CD4-positive, alpha-beta T cell (primary cell): ENCODE measurements at regions not wholly inside any gene's neighbourhood (a gene's known extent, or its start where the extent isn't known, plus 50 kb on each side); places are given as distances from the start of the nearest gene placed in this dataset.

Source experiments
- ATAC-seq: fragments of 200-7000 bp; cut with Tn5 transposase; one replicate; pipeline ENCODE4 v1.10.0; 2022; ENCODE audit warnings: mild to moderate bottlenecking; ENCODE audit not compliant: poor library complexity
- CTCF ChIA-PET: fragments of 350-600 bp; sonication (Branson Sonifier 250); formaldehyde crosslinking; loops from one replicate; lab custom pipeline; 2021; ENCODE audit warnings: antibody characterized with exemption, inconsistent platforms; lab: Charles Lee
- POLR2A ChIA-PET: fragments of 350-600 bp; sonication (Branson Sonifier 250); formaldehyde crosslinking; loops from one replicate; lab custom pipeline; 2021; ENCODE audit warnings: antibody characterized with exemption, inconsistent platforms; lab: Charles Lee
- DNase-seq, 14 experiments: peaks; one replicate each; pipeline ENCODE4 v3.0.0-alpha.2; 2013 to 2020; ENCODE audit warnings: mixed read lengths in 2 of 14
- H3K27ac ChIP-seq, 2 donors: one replicate each; pipeline versions ENCODE4 v1.5.1 to v1.7.0; 2013; ENCODE audit warnings: low read length in 2 of 2, low read depth in 1 of 2, mild to moderate bottlenecking in 1 of 2
- H3K27me3 ChIP-seq, 2 experiments: 1 replicate in 1 of 2; 2 replicates in 1 of 2; pipeline versions ENCODE4 v1.6.1 to v1.7.0; 2013; ENCODE audit warnings: low read length in 2 of 2, control low read depth in 1 of 2, mild to moderate bottlenecking in 1 of 2, moderate library complexity in 1 of 2; ENCODE audit not compliant: insufficient read depth in 2 of 2, control insufficient read depth in 1 of 2
- H3K36me3 ChIP-seq: one replicate; pipeline ENCODE4 v1.6.1; 2013; ENCODE audit warnings: low read length, control low read depth; ENCODE audit not compliant: insufficient read depth
- H3K4me1 ChIP-seq: one replicate; pipeline ENCODE4 v1.6.1; 2013; ENCODE audit warnings: low read length, control low read depth; ENCODE audit not compliant: insufficient read depth
- H3K4me3 ChIP-seq: one replicate; pipeline ENCODE4 v1.5.1; 2013; ENCODE audit warnings: mild to moderate bottlenecking, low read length, moderate library complexity
- H3K9me3 ChIP-seq, 2 experiments: 1 replicate in 1 of 2; 2 replicates in 1 of 2; pipeline versions ENCODE4 v1.6.1 to v1.7.0; 2013; ENCODE audit warnings: low read length in 2 of 2, mild to moderate bottlenecking in 2 of 2, control low read depth in 1 of 2, moderate library complexity in 1 of 2; ENCODE audit not compliant: control insufficient read depth in 1 of 2, insufficient read depth in 1 of 2
- H3K27ac Mint-ChIP-seq: one replicate; pipeline ENCODE4 v1.8.0; 2020; ENCODE audit warnings: mixed read lengths
- H3K27me3 Mint-ChIP-seq: one replicate; pipeline ENCODE4 v1.8.0; 2021; ENCODE audit warnings: mixed read lengths
- H3K36me3 Mint-ChIP-seq: one replicate; pipeline ENCODE4 v1.8.0; 2021; ENCODE audit warnings: low read depth, mixed read lengths
- H3K4me1 Mint-ChIP-seq: one replicate; pipeline ENCODE4 v1.8.0; 2021; ENCODE audit warnings: low read depth, mixed read lengths
- H3K4me3 Mint-ChIP-seq: one replicate; pipeline ENCODE4 v1.8.0; 2020; ENCODE audit warnings: mild to moderate bottlenecking, mixed read lengths
- H3K9me3 Mint-ChIP-seq: one replicate; pipeline ENCODE4 v1.8.0; 2020; ENCODE audit warnings: mixed read lengths
- CTCF ChIP-seq: fragments of 200-600 bp; IDR thresholded peaks from one replicate; pipeline ENCODE4 v1.8.0; 2022; ENCODE audit warnings: antibody characterized with exemption, mild to moderate bottlenecking
- intact Hi-C, 2 experiments: fragments of 100-400 bp; cut with DNase I in 1 of 2; cut with micrococcal nuclease in 1 of 2; formaldehyde crosslinking; loops; one replicate each; pipeline versions ENCODE4 v1.15.1 to v1.9.0; 2023 to 2025; cut with DNase I, micrococcal nuclease

- TF ChIP-seq CTCF: no peak
- no peaks in the 10 kb centered on the region for H3K27me3 Mint-ChIP-seq
- CTCF ChIA-PET: no interaction called here
Observed at GRCh38 chr2:7951490-7951889, 730.4 kb upstream of the ID2 start.

GRCh38 chr2:7952046-7952745 is 729.7 kb upstream of the ID2 start:
- no peaks in the 10 kb centered on the region for H3K9me3 ChIP-seq
- intact Hi-C loops: no loop called here
- H3K27me3 Mint-ChIP-seq: no peaks in the 10 kb centered on the region
- H3K27me3 ChIP-seq: no peaks in the 10 kb centered on the region
- no peaks in the 10 kb centered on the region for H3K36me3 ChIP-seq
- no peaks in the 10 kb centered on the region for H3K4me1 Mint-ChIP-seq
- H3K4me3 ChIP-seq: no peak overlapping the region
- TF ChIP-seq CTCF: no peak
- DNase-seq: no peak
- H3K27ac ChIP-seq: no peak overlapping the region
- H3K9me3 Mint-ChIP-seq: no peaks in the 10 kb centered on the region
- POLR2A ChIA-PET: no interaction called here
- no peaks in the 10 kb centered on the region for H3K36me3 Mint-ChIP-seq
- no peak overlapping the region for H3K27ac Mint-ChIP-seq
- H3K4me1 ChIP-seq: no peaks in the 10 kb centered on the region
- no peak overlapping the region for H3K4me3 Mint-ChIP-seq
- ATAC-seq: no peak
- CTCF ChIA-PET: no interaction called here

More at GRCh38 chr2:7951490-7951889, 730.4 kb upstream of the ID2 start:
- no peaks in the 10 kb centered on the region for H3K4me1 ChIP-seq
- DNase-seq (no peak), ATAC-seq (no peak)
- no peaks in the 10 kb centered on the region for H3K36me3 ChIP-seq
- H3K27me3 ChIP-seq: no peaks in the 10 kb centered on the region
- no peaks in the 10 kb centered on the region for H3K9me3 Mint-ChIP-seq
- no peak overlapping the region for H3K4me3 Mint-ChIP-seq
- H3K4me1 Mint-ChIP-seq: no peaks in the 10 kb centered on the region
- POLR2A ChIA-PET: no interaction called here
- intact Hi-C loops: no loop called here
- H3K4me3 ChIP-seq: no peak overlapping the region
- no peaks in the 10 kb centered on the region for H3K36me3 Mint-ChIP-seq
- H3K9me3 ChIP-seq: no peaks in the 10 kb centered on the region
- no peak overlapping the region for H3K27ac Mint-ChIP-seq
- no peak overlapping the region for H3K27ac ChIP-seq

- no peak for TF ChIP-seq CTCF
- Mint-ChIP-seq H3K36me3 (no peaks in the 10 kb centered on the region), H3K4me3 (no peak overlapping the region), H3K4me1 (no peaks in the 10 kb centered on the region), H3K27ac (no peak overlapping the region), H3K27me3 (no peaks in the 10 kb centered on the region), H3K9me3 (no peaks in the 10 kb centered on the region)
- ATAC-seq (no peak), DNase-seq (no peak)
- H3K27ac ChIP-seq: no peak overlapping the region
- no peaks in the 10 kb centered on the region for H3K4me1 ChIP-seq
- CTCF ChIA-PET: no interaction called here
- no peaks in the 10 kb centered on the region for H3K36me3 ChIP-seq
- no peaks in the 10 kb centered on the region for H3K27me3 ChIP-seq
- no peak overlapping the region for H3K4me3 ChIP-seq
- POLR2A ChIA-PET: no interaction called here
- intact Hi-C loops: no loop called here
- no peaks in the 10 kb centered on the region for H3K9me3 ChIP-seq
Observed at GRCh38 chr2:7953195-7953594, 728.7 kb upstream of the ID2 start.
